RWPE2 (cell line): ENCODE measurements at regions not wholly inside any gene's neighbourhood (a gene's known extent, or its start where the extent isn't known, plus 50 kb on each side); places are given as distances from the start of the nearest gene placed in this dataset.

Source experiments
- ATAC-seq: fragments of 200-7000 bp; cut with Tn5 transposase; 3 replicates; pipeline ENCODE4 v1.9.1; 2021; ENCODE audit warnings: low read depth
- DNase-seq: peaks from one replicate; pipeline ENCODE4 v3.0.0-alpha.2; 2020; ENCODE audit warnings: low spot score
- H3K27ac ChIP-seq: fragments of 450-650 bp; 2 replicates; pipeline ENCODE4 v1.5.1; 2017; ENCODE audit warnings: mild to moderate bottlenecking; ENCODE audit not compliant: poor library complexity, severe bottlenecking
- H3K27me3 ChIP-seq: fragments of 250-450 bp; sonication (Bioruptor Pico); 2 replicates; pipeline ENCODE4 v1.5.1; 2021; ENCODE audit warnings: mild to moderate bottlenecking, moderate library complexity; ENCODE audit not compliant: insufficient read depth, poor library complexity, severe bottlenecking
- H3K36me3 ChIP-seq: fragments of 250-450 bp; sonication (Bioruptor Pico); 2 replicates; pipeline ENCODE4 v1.5.1; 2020; ENCODE audit warnings: low read depth, mild to moderate bottlenecking, moderate library complexity
- H3K4me1 ChIP-seq: fragments of 250-450 bp; sonication (Bioruptor Pico); 2 replicates; pipeline ENCODE4 v1.5.1; 2021; ENCODE audit warnings: mild to moderate bottlenecking, moderate library complexity; ENCODE audit not compliant: insufficient read depth, poor library complexity, severe bottlenecking
- H3K4me3 ChIP-seq: fragments of 250-450 bp; sonication (Bioruptor Pico); 2 replicates; pipeline ENCODE4 v1.5.1; 2021; ENCODE audit warnings: mild to moderate bottlenecking, moderate library complexity; ENCODE audit not compliant: severe bottlenecking
- H3K9me3 ChIP-seq: fragments of 250-450 bp; sonication (Bioruptor Pico); 2 replicates; pipeline ENCODE4 v1.5.1; 2021; ENCODE audit warnings: mild to moderate bottlenecking, moderate library complexity; ENCODE audit not compliant: severe bottlenecking
- TF ChIP-seq, protein P1 (sequence below): fragments of 450-650 bp; IDR thresholded peaks from one replicate; pipeline ENCODE4 v1.5.1; 2017; ENCODE audit warnings: mild to moderate bottlenecking, moderate library complexity; ENCODE audit not compliant: poor library complexity, severe bottlenecking

GRCh38 chr18:29156531-29156930 lies 979.6 kb upstream of the CDH2 start:
- TF ChIP-seq, protein P1, sequence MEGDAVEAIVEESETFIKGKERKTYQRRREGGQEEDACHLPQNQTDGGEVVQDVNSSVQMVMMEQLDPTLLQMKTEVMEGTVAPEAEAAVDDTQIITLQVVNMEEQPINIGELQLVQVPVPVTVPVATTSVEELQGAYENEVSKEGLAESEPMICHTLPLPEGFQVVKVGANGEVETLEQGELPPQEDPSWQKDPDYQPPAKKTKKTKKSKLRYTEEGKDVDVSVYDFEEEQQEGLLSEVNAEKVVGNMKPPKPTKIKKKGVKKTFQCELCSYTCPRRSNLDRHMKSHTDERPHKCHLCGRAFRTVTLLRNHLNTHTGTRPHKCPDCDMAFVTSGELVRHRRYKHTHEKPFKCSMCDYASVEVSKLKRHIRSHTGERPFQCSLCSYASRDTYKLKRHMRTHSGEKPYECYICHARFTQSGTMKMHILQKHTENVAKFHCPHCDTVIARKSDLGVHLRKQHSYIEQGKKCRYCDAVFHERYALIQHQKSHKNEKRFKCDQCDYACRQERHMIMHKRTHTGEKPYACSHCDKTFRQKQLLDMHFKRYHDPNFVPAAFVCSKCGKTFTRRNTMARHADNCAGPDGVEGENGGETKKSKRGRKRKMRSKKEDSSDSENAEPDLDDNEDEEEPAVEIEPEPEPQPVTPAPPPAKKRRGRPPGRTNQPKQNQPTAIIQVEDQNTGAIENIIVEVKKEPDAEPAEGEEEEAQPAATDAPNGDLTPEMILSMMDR = no peak
- Histone ChIP-seq H3K4me3 (peak overlapping the region; percentile 28), H3K27ac (peak overlapping the region; percentile 100), H3K4me1 (peaks cover 57% of the 10 kb centered on the region), H3K36me3 (no peaks in the 10 kb centered on the region), H3K9me3 (no peaks in the 10 kb centered on the region), H3K27me3 (no peaks in the 10 kb centered on the region)
- DNase-seq (no peak), ATAC-seq (peak; percentile 11)

DNA sequence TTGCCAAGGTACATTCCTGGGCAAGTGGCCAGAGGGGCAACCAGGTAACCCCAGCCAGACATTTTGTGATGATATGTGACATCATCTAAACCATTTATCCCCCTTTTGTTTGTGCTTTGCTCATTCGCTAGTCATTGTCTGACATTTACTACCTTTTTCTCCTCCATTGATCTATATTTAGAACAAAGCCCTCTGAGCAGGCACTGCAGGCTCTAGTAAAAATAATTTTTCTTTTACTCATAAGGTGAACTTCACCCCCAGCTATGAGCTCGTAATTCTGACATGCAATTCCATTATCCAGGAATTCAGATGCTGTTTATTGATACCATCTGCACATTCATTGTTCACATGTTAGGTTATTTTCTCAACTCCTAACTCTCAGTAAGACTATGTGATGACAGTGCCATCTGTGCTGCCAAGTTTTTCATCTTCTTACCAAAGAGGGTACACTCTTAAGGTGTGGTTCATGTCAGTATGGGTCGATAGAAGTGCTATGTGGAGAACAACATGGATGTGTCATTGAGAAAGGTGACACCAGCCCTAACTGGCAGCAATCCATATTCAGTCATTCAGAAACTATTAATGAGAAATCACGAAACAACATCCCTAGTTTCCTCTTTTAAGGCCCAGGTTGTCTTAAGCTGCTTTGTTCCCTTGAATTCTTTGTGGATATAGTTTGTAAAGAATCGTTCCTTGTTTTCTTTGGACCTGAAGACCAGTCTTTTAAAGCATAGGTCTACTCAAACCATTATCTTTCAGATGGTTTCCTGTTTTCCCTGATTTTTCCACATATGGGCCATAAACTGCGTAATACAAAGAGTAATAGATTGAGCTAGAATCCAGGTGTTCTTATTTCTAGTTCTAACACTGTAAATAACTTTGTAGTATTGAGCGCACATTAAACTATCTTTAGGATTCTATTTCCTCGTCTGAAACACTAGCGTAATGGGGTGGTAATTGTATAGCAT lies 978.1 kb upstream of the CDH2 start:
- Histone ChIP-seq H3K4me1 (peaks cover 45% of the 10 kb centered on the region), H3K4me3 (peak overlapping the region; percentile 28), H3K36me3 (no peaks in the 10 kb centered on the region), H3K9me3 (no peaks in the 10 kb centered on the region), H3K27ac (peak overlapping the region; percentile 100), H3K27me3 (no peaks in the 10 kb centered on the region)
- TF ChIP-seq, protein P1 = no peak
- peak; percentile 89 for DNase-seq
- ATAC-seq = peak; percentile 71

DNA sequence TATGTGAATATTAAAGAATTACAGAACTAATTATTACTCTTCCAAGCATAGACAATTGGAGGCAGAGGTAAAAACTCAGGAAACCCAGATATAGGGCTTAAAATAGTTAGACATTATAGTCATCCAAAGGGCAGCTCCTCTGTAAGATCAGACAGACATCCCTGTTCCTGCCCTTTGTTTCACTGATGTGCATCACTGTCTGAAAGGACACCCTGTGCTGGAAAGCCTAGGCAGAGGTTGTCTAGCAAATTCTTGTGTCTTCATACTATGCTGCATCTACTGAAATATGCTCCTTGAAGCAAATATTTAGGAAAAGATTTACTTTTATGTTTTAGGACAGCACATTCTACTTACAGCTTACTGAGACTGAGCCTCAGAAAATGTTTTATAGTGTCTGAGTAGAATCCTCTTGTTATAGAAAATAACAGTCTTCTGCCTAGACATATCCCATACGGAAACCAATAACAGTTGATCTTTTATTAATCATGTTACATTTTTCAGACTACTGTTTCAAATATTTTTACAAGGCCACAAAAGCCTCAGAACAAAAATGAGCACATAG lies 977.3 kb upstream of the CDH2 start:
- Histone ChIP-seq H3K27ac (peak overlapping the region; percentile 100), H3K9me3 (no peaks in the 10 kb centered on the region), H3K36me3 (no peaks in the 10 kb centered on the region), H3K4me1 (peaks cover 39% of the 10 kb centered on the region), H3K27me3 (no peaks in the 10 kb centered on the region), H3K4me3 (no peak overlapping the region)
- DNase-seq (no peak), ATAC-seq (peak; percentile 64)
- TF ChIP-seq, protein P1 = no peak

DNA sequence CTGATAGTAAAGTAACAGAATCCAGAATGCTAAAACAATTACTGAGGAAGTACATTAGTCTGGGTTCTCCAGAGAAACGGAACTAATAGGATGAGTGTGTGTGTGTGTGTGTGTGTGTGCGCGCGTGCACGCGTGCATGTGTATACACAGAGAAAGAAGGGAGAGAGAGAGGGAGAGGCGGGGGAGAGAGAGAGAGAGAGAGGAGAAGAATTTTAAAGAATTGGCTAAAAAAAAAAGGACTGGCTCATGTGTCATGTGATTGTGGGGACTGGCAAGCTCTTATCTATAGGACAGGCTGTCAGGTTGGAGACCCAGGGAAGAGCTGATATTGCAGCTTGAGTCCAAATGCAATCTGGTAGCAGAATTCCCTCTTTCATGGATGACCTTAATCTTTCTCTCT lies 976.2 kb upstream of the CDH2 start:
- Histone ChIP-seq H3K27ac (peak overlapping the region; percentile 100), H3K9me3 (no peaks in the 10 kb centered on the region), H3K36me3 (no peaks in the 10 kb centered on the region), H3K4me3 (no peak overlapping the region), H3K27me3 (no peaks in the 10 kb centered on the region), H3K4me1 (peaks cover 37% of the 10 kb centered on the region)
- TF ChIP-seq, protein P1 = no peak
- DNase-seq (no peak), ATAC-seq (no peak)
